DMS53 treated with DMSO at 0.1 percent for 48 hours (cell line): ENCODE measurements at regions not wholly inside any gene's neighbourhood (a gene's known extent, or its start where the extent isn't known, plus 50 kb on each side); places are given as distances from the start of the nearest gene placed in this dataset.
"Not testable (repeated sequence)": the region's sequence is repeated elsewhere in the genome, so short reads cannot be mapped to it uniquely, and the experiment has no call there.

ENCODE experiments used
- DNase-seq: peaks from one replicate; lab custom pipeline; 2025; ENCODE audit not compliant: unreplicated experiment; lab: John Stamatoyannopoulos, UW

DNA sequence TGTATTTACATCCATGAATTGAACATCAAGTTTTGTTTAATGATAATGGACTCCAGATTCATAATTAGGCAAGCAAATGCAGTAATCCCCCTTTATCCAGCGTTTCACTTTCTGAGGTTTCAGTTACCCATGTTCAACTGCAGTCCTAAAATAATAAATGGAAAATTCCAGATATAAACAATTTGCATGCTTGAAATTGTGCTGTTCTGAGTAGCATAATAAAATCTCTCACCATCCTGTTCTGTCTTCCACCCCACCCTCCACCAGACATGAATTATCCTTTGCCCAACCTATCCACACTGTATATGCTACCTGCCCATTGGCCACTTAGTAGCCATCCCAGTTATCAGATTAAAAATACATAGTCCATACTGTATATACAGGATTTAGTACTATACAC, 224.5 kb upstream of the CHAC2 start:
- DNase-seq = no peak

DNA sequence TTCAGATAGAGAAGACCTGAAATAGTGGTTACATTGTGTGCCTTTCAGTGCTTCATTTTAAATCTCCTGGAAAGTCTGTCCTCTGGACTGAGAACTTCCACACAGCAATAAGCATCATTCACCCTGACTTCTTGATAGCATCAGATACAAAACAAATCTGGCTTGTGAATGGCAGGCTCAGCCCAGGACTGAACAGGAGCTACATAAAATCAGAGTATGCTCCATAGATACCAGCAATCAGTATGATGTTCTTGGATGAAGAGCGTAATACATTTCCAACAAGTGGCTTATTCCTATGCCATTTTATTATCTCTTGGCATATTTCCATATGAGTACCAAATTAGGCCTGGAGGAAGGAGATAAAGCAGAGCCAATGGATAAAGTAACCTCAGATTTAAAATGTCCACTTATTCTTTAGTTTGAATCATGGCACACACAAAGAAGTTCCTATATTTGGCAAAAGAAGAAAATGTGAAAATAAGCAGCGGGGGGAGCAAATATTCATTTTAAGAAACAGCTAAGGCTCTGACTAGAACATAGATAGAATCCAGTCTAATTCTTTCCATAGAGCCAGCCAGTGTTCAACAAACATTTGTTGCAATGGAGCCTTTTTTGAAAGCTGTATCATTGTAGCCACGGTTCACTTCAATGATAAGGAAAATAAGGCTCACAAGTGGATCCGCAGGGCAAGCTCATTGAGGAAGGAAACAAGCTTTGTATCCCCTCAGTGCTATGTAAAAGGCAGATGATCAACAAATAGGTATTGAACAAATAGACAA, 230.8 kb upstream of the CHAC2 start:
- DNase-seq = no peak

GRCh38 chr2:53535234-53535840, 232.3 kb upstream of the CHAC2 start:
- no peak for DNase-seq

DNA sequence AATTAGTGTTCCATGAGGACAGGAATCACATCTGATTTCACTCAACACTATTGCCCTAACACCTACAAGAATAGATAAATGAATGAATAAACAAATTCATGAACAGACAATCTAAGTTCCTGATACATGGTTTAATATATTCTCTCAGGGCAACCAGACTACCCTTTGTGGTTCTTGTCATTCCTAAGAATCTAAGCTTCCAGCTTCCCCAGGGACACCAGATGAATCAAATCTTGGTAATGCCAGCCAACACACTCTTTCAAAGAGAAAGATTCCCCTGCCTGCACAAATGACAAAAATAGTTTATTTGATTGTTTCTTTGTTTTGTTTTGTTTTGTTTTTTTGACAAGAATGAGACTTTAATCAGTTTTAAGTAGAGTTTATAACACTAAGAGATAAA, 237.5 kb upstream of the CHAC2 start:
- DNase-seq = no peak

DNA sequence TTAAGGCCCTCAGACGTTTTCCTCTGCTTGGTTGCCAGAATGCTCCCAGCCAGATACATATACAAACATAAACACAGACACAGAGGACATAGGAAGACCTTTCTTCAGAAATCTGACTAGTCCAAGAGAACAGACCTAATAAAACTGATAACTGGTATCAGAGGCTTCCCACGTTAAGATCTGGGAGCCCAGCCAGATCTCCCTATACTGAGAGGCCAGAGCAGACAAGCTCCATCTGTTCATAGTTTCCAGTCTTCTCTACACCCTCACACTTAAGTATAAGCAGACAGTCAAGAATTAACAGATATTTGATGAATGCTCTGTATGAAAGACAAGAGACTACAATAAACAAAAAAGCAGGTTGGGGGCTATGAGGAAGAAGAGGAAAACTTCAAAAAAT, 240.5 kb upstream of the CHAC2 start:
- DNase-seq = no peak

GRCh38 chr2:53519918-53520841, 247.4 kb upstream of the CHAC2 start:
- peak; percentile 98 for DNase-seq

- DNase-seq = no peak
Observed at GRCh38 chr2:53517406-53517805, 250.2 kb upstream of the CHAC2 start.

DNA sequence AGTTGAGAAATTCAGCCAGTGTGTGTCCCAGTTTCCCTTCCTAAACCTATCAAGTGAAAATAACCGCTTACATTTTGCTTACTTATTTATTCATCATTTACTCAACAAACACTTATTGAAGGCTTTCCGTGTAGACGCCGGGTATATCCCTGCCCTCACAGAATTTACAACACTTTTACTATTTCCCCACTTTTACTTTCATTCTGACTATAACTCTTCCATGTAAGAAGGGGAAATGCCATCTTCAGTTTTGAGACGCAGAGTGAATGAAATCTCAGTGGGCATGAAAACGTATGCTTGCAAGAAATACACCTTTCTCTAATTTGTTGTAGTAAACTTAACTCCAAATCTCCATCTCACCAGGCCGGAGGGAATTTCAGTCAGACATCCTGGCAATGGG, 251.0 kb upstream of the CHAC2 start:
- no peak for DNase-seq

DNA sequence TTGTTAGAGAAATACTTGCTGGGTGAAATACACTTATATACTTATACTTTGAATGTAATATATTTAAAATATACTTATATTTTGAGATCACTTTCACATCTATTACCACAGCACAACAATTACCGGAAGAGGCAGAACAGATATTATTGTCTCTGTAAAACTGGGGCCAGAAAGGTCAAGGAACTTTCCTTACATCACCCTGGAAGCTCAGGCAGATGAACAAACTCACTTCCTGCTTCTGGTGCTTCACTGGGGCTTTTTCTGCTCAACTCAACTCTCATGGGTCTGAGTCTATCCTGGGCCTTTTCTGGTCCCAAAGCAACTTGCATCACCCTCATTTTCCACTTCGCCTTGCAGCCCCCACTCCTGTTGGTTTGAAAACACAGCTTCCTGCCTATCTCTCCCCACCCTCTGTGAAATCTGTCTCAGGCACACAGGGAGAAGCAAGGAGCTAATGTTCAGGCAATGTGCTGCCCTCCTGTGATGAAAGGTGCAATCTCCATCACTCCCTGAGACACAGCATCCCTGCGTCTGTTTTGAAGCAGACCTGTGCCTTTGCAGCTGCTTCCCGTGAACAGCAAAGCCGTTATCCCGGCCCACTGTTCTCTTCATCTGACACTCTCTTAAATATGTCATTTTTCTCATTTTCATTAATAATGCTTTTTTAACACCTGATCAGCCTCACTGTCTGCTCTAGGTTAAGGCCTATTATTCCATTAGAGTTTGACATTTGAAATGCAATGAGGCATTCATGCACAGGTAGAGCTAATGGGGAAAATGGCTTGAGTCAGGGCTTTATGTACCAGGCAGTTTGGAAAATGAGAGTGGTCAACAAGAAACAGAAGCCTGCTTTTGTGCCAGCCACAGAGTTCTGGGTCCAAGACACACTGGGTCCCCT, 251.9 kb upstream of the CHAC2 start:
- DNase-seq = peak; percentile 50

- no peak for DNase-seq
Observed at GRCh38 chr2:53513167-53513666, 254.4 kb upstream of the CHAC2 start.

GRCh38 chr2:53512071-53512826, 255.4 kb upstream of the CHAC2 start:
- DNase-seq = no peak

DNA sequence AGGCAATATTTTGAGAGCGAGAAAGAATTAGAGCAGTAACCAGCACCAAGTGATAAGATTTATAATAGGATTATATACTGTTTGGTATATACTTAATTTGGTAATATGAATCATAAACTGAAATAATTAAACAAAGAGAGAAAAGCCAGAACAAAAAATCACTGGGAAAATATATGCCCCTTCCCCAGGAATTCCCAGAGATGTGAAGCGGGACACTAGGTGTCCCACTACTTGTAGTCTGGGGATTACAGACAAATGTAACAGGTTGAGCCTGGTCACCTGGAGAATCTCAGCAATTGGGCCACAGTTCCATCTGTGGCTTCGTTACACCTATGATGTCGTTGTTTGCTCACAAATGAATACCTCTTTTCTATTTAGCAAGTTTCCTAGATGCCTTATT, 256.1 kb upstream of the CHAC2 start:
- DNase-seq = no peak

- DNase-seq = no peak
Observed at GRCh38 chr2:53510401-53510800, 257.2 kb upstream of the CHAC2 start.

DNA sequence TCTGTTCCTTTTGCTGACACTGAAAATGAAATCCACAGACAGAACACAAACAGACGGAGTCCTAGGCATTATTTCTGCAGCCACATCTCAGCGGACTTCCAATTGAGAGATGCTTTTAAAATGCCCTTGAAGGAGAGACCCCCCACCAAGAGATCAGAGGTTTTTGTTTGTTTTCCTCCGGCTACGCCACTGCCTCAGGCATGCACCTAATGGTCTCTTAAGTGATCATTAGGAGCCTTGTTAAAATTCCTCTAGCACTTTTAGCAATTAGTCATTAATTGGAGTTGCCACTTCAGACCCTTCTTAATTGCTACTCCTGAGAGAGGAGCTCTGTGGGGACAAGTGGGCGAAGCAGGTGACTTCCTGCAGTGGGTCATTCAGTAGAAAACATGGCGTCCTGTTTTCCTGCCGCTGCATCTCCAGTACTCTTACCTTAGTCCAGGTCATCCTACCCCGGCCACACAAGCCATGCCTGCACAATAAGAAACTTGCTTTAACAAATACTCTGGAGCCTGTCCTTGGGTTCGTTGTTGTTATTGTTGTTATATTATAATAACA, 257.7 kb upstream of the CHAC2 start:
- DNase-seq = no peak

GRCh38 chr2:53508667-53509066, 258.9 kb upstream of the CHAC2 start:
- no peak for DNase-seq

DNA sequence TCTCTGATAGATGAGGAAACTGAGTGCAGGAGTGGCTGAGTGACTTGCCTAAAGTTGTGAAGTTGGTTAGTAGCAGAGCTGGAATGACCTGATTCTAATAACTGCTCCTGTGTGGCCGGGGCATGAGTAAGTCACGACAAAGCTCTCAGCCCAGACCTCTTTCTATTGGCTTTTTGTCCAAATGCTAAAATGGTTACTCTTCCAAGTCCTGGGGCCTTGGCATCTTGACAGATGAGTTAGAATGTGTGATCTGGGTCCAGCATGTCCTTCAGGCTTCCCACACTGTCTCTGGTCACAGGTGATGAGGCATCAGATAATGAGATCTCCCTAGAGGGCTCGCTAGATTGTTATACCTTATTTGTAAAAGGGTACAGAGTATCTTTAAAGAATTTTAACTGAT, 260.5 kb upstream of the CHAC2 start:
- not testable (repeated sequence) for DNase-seq

GRCh38 chr2:53505826-53506225, 261.8 kb upstream of the CHAC2 start:
- no peak for DNase-seq

DNA sequence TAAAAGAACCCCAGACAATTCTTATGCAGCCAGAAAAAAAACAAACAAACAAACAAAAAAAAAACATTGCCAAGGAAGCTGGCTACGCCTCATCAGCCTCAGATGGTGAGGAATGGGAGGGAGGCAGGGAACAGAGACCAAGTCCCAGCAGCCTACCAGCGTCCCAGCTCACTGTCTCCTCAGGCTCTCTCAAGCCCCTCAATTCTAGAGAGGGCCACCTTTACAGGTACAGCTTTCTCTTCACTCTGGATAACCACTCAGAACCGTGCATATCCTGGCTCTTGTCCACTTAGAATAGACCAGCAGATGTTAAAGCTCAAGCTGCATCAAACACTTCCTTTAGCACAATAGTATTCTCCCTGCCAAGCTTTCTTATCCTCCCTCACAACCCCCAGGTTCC, 263.1 kb upstream of the CHAC2 start:
- no peak for DNase-seq

GRCh38 chr2:53500181-53500580, 267.4 kb upstream of the CHAC2 start:
- DNase-seq = no peak

DNA sequence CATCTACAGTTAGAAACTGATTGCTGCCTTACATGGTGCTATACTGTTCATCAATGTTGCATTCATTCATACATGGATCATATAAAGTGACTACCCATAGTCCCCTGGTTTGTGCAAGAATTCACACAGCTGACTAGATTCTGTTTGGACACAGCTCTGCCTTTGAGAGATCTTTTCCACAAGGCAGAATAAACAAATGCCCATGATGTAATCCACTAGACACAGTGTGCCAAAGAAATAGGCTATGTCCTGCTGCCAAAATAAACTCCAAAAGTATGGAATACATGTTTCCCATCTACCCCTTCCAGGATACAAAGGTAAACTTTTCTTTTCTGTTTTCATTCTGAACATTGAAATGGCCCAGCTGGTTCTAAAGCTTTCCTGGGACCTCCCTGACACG, 269.4 kb upstream of the CHAC2 start:
- DNase-seq = peak; percentile 35
